ENCODE measurements at regions not wholly inside any gene's neighbourhood (a gene's known extent, or its start where the extent isn't known, plus 50 kb on each side); places are given as distances from the start of the nearest gene placed in this dataset.

GRCh38 chr2:79393806-79394484 is 118.9 kb upstream of the CTNNA2 start:
- Mint-ChIP-seq H3K27ac (peak overlapping the region; percentile 92), H3K27me3 (no peaks in the 10 kb centered on the region), H3K4me1 (ENCODE audit: low read depth) (peaks cover 22% of the 10 kb centered on the region), H3K9me3 (ENCODE audit: low read depth) (no peaks in the 10 kb centered on the region), H3K36me3 (ENCODE audit: insufficient read depth) (no peaks in the 10 kb centered on the region), H3K4me3 (ENCODE audit: low read depth) (no peak overlapping the region)
- peak; percentile 19 for DNase-seq (ENCODE audit: low spot score, unreplicated experiment)
- no peak for TF ChIP-seq CTCF (IDR thresholded peaks at IDR 0.05; ENCODE audit: unreplicated experiment)

GRCh38 chr2:79393107-79393685 is 119.7 kb upstream of the CTNNA2 start:
- Mint-ChIP-seq H3K4me3 (ENCODE audit: low read depth) (no peak overlapping the region), H3K36me3 (ENCODE audit: insufficient read depth) (no peaks in the 10 kb centered on the region), H3K9me3 (ENCODE audit: low read depth) (no peaks in the 10 kb centered on the region), H3K27ac (peak overlapping the region; percentile 92), H3K4me1 (ENCODE audit: low read depth) (peaks cover 22% of the 10 kb centered on the region), H3K27me3 (no peaks in the 10 kb centered on the region)
- DNase-seq (ENCODE audit: low spot score, unreplicated experiment), result no peak
- no peak for TF ChIP-seq CTCF (IDR thresholded peaks at IDR 0.05; ENCODE audit: unreplicated experiment)

- H3K4me3 Mint-ChIP-seq (ENCODE audit: low read depth), result no peak overlapping the region
- no peaks in the 10 kb centered on the region for H3K36me3 Mint-ChIP-seq (ENCODE audit: insufficient read depth)
- no peak for TF ChIP-seq CTCF (IDR thresholded peaks at IDR 0.05; ENCODE audit: unreplicated experiment)
- no peaks in the 10 kb centered on the region for H3K9me3 Mint-ChIP-seq (ENCODE audit: low read depth)
- H3K4me1 Mint-ChIP-seq (ENCODE audit: low read depth), result peaks cover 26% of the 10 kb centered on the region
- no peak for DNase-seq (ENCODE audit: low spot score, unreplicated experiment)
- H3K27me3 Mint-ChIP-seq, result no peaks in the 10 kb centered on the region
- no peak overlapping the region for H3K27ac Mint-ChIP-seq
Measured at GRCh38 chr2:79389481-79389880, 123.4 kb upstream of the CTNNA2 start.

- no peak for TF ChIP-seq CTCF (IDR thresholded peaks at IDR 0.05; ENCODE audit: unreplicated experiment)
- Mint-ChIP-seq H3K36me3 (ENCODE audit: insufficient read depth) (no peaks in the 10 kb centered on the region), H3K9me3 (ENCODE audit: low read depth) (no peaks in the 10 kb centered on the region), H3K4me1 (ENCODE audit: low read depth) (peaks cover 12% of the 10 kb centered on the region), H3K27me3 (no peaks in the 10 kb centered on the region), H3K27ac (no peak overlapping the region), H3K4me3 (ENCODE audit: low read depth) (no peak overlapping the region)
- no peak for DNase-seq (ENCODE audit: low spot score, unreplicated experiment)
Measured at GRCh38 chr2:79388024-79388423, 124.8 kb upstream of the CTNNA2 start.

GRCh38 chr2:79387431-79387830 is 125.4 kb upstream of the CTNNA2 start:
- peaks cover 10% of the 10 kb centered on the region for H3K4me1 Mint-ChIP-seq (ENCODE audit: low read depth)
- H3K27me3 Mint-ChIP-seq, result no peaks in the 10 kb centered on the region
- H3K27ac Mint-ChIP-seq, result peak overlapping the region; percentile 10
- DNase-seq (ENCODE audit: low spot score, unreplicated experiment), result no peak
- no peak for TF ChIP-seq CTCF (IDR thresholded peaks at IDR 0.05; ENCODE audit: unreplicated experiment)
- H3K36me3 Mint-ChIP-seq (ENCODE audit: insufficient read depth), result no peaks in the 10 kb centered on the region
- no peaks in the 10 kb centered on the region for H3K9me3 Mint-ChIP-seq (ENCODE audit: low read depth)
- no peak overlapping the region for H3K4me3 Mint-ChIP-seq (ENCODE audit: low read depth)
